K562 (cell line): ENCODE measurements at regions not wholly inside any gene's neighbourhood (a gene's known extent, or its start where the extent isn't known, plus 50 kb on each side); places are given as distances from the start of the nearest gene placed in this dataset.

ENCODE experiments used
- ATAC-seq: fragments of 200-7000 bp; cut with Tn5 transposase; 3 replicates; pipeline ENCODE4 v1.9.1; 2020; ENCODE audit warnings: moderate library complexity
- BruUV-seq: library from RNA; stranded (reverse); fragments of 400-500 nt; replicated peaks from 2 replicates; lab custom pipeline; 2021; lab: Mats Ljungman, UMichigan
- CTCF ChIA-PET: fragments of 300-600 bp; formaldehyde crosslinking; extraction: SDS; loops from one replicate; lab custom pipeline; 2021; ENCODE audit warnings: low intra/inter-chr PET ratio; lab: Yijun Ruan, JAX
- POLR2A ChIA-PET: fragments of 300-600, 350-650 bp; sonication (Branson Sonifier 250); formaldehyde crosslinking; extraction: SDS; loops from one replicate; lab custom pipeline; 2021; ENCODE audit warnings: antibody characterized with exemption, inconsistent platforms; lab: Yijun Ruan, JAX
- DNase-seq, 4 experiments: peaks; one replicate each; pipeline versions ENCODE4 v3.0.0 to v3.0.0-alpha.2; 2011 to 2018; ENCODE audit warnings: low spot score in 3 of 4, mixed read lengths in 3 of 4; ENCODE audit errors: extremely low read depth in 1 of 4
- FAIRE-seq: peaks from 2 replicates; lab custom pipeline; 2011; peaks lifted over from hg19 to GRCh38; lab: Jason Lieb, UNC
- H2AFZ ChIP-seq: 2 replicates; pipeline ENCODE4 v1.6.0; 2011; ENCODE audit warnings: low read depth, low read length, control low read depth, inconsistent platforms
- H3K27ac ChIP-seq: fragments of 200-600 bp; 3 replicates; pipeline ENCODE4 v1.8.0; 2011; ENCODE audit warnings: low read depth, mild to moderate bottlenecking, control low read depth, inconsistent platforms, low read length, moderate library complexity, mixed read lengths; ENCODE audit errors: extremely low read depth
- H3K27me3 ChIP-seq, 2 experiments: fragments of 300-600 bp in 1 of 2; 2 replicates in 1 of 2; 3 replicates in 1 of 2; pipeline versions ENCODE4 v1.6.0 to v1.8.0; 2011; ENCODE audit warnings: inconsistent platforms in 2 of 2, low read length in 2 of 2, mild to moderate bottlenecking in 1 of 2, mixed read lengths in 1 of 2, moderate library complexity in 1 of 2; ENCODE audit not compliant: control insufficient read depth in 2 of 2, insufficient read depth in 2 of 2
- H3K36me3 ChIP-seq: fragments of 300-600 bp; 3 replicates; pipeline ENCODE4 v1.8.0; 2011; ENCODE audit warnings: mild to moderate bottlenecking, low read length, inconsistent platforms; ENCODE audit not compliant: control insufficient read depth, insufficient read depth
- H3K4me1 ChIP-seq, 2 experiments: fragments of 200-600 bp in 1 of 2; replicated peaks in 1 of 2; 2 replicates in 1 of 2; 3 replicates in 1 of 2; pipeline versions ENCODE4 v1.5.1 to v1.8.0; 2011; ENCODE audit warnings: inconsistent platforms in 2 of 2, low read length in 2 of 2, mild to moderate bottlenecking in 1 of 2, mixed read lengths in 1 of 2, moderate library complexity in 1 of 2; ENCODE audit not compliant: control insufficient read depth in 2 of 2, insufficient read depth in 2 of 2
- H3K4me2 ChIP-seq: 2 replicates; pipeline ENCODE4 v1.6.1; 2011; ENCODE audit warnings: low read length, control low read depth, inconsistent platforms, mixed read lengths; ENCODE audit not compliant: insufficient read depth
- H3K4me3 ChIP-seq: fragments of 200-600 bp; sonication (generic), shearing (Covaris generic); 2 replicates; pipeline ENCODE4 v1.5.1; 2016; ENCODE audit warnings: control low read depth, inconsistent platforms
- H3K79me2 ChIP-seq: fragments of 200-600 bp; 3 replicates; pipeline ENCODE4 v1.8.0; 2011; ENCODE audit warnings: low read length, inconsistent platforms; ENCODE audit not compliant: control insufficient read depth, insufficient read depth
- H3K9ac ChIP-seq, 2 experiments: 2 replicates each; pipeline versions ENCODE4 v1.6.0 to v1.6.1; 2011; ENCODE audit warnings: low read depth in 2 of 2, low read length in 2 of 2, control low read depth in 1 of 2, inconsistent platforms in 1 of 2, mild to moderate bottlenecking in 1 of 2, mixed read lengths in 1 of 2; ENCODE audit not compliant: insufficient read depth in 1 of 2
- H3K9me1 ChIP-seq: one replicate; pipeline ENCODE4 v1.6.0; 2011; ENCODE audit warnings: inconsistent platforms, mild to moderate bottlenecking, low read length, moderate library complexity; ENCODE audit not compliant: control insufficient read depth, insufficient read depth
- H3K9me3 ChIP-seq: replicated peaks from 2 replicates; pipeline ENCODE4 v1.5.1; 2011; ENCODE audit warnings: low read depth, low read length, inconsistent platforms; ENCODE audit not compliant: control insufficient read depth, insufficient read depth
- H4K20me1 ChIP-seq: replicated peaks from 2 replicates; pipeline ENCODE4 v1.6.1; 2011; ENCODE audit warnings: low read length, inconsistent platforms, mixed read lengths; ENCODE audit not compliant: control insufficient read depth, insufficient read depth
- HLTF ChIP-seq: fragments of 450-650 bp; IDR thresholded peaks from 2 replicates; pipeline ENCODE4 v1.6.1; 2016
- ZNF253 ChIP-seq: fragments of 250-450 bp; sonication (Bioruptor Pico); conservative IDR thresholded peaks from 2 replicates; pipeline ENCODE4 v1.6.1; 2021; ENCODE audit warnings: mild to moderate bottlenecking
- WGBS: fragments of 100-300 bp; shearing (Covaris generic); methylation state at CpG from one replicate; pipeline ENCODE4 v1.1.6; 2016; ENCODE audit warnings: low coverage, mixed read lengths; ENCODE audit not compliant: insufficient coverage; ENCODE audit errors: missing lambda C conversion rate; 5-methylcytosine and 5-hydroxymethylcytosine counted together
- in situ Hi-C: fragments of 300-500 bp; cut with MboI; formaldehyde crosslinking; loops from 4 replicates; pipeline ENCODE4 v1.15.0; 2018; ENCODE audit warnings: inconsistent platforms, mixed read lengths
- intact Hi-C: fragments of 100-400 bp; cut with micrococcal nuclease; formaldehyde crosslinking; loops from 2 replicates; pipeline ENCODE4 v1.14.2; 2022
- TF ChIP-seq, protein P1 (sequence below): IDR thresholded peaks from 2 replicates; pipeline ENCODE4 v1.6.1; 2011; ENCODE audit warnings: borderline replicate concordance, low read depth, mild to moderate bottlenecking, moderate library complexity, low read length; ENCODE audit not compliant: insufficient read depth, poor library complexity, severe bottlenecking
- TF ChIP-seq, protein P2 (sequence below), 3 experiments: IDR thresholded peaks in 2 of 3; conservative IDR thresholded peaks in 1 of 3; 2 replicates each; pipeline ENCODE4 v1.5.1; 2011 to 2012; ENCODE audit warnings: low read length in 3 of 3, mild to moderate bottlenecking in 3 of 3, control low read depth in 2 of 3, improper control_type of control experiment in 1 of 3, inconsistent platforms in 1 of 3, low read depth in 1 of 3, mixed read lengths in 1 of 3, moderate library complexity in 1 of 3; ENCODE audit not compliant: insufficient read depth in 2 of 3
- TF ChIP-seq, protein P3 (sequence below): sonication (generic); formaldehyde crosslinking; IDR thresholded peaks from 2 replicates; pipeline ENCODE4 v1.8.0; 2022; ENCODE audit warnings: missing genetic modification reagents, mild to moderate bottlenecking, moderate library complexity, borderline replicate concordance

DNA sequence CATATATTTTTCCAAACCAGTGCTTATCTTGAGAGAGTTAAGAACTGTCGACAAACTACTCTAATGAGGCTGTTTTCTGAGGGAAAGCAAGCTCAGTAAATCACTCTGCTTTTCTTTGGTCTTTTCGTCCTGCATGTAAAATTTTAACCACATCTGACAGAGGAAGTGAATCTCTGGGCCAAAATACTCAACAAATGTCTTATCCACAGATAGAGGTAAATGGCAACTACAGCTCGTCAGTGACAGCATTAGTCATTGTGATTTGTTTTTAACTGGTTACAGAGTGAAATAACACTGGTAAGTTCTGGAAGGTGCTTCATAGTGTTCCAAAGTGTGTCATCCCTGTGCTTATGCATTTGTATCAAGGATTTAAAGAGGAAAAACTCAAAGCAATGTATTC lies 82.6 kb upstream of the SLC8A1 start:
- no peak overlapping the region for H3K27ac ChIP-seq
- no peaks in the 10 kb centered on the region for H3K27me3 ChIP-seq
- 0% methylated on average over 3 of the region's 3 CpGs for WGBS
- no peak overlapping the region for H3K4me2 ChIP-seq
- TF ChIP-seq, protein P1, sequence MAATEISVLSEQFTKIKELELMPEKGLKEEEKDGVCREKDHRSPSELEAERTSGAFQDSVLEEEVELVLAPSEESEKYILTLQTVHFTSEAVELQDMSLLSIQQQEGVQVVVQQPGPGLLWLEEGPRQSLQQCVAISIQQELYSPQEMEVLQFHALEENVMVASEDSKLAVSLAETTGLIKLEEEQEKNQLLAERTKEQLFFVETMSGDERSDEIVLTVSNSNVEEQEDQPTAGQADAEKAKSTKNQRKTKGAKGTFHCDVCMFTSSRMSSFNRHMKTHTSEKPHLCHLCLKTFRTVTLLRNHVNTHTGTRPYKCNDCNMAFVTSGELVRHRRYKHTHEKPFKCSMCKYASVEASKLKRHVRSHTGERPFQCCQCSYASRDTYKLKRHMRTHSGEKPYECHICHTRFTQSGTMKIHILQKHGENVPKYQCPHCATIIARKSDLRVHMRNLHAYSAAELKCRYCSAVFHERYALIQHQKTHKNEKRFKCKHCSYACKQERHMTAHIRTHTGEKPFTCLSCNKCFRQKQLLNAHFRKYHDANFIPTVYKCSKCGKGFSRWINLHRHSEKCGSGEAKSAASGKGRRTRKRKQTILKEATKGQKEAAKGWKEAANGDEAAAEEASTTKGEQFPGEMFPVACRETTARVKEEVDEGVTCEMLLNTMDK, result no peak
- TF ChIP-seq, protein P2, sequence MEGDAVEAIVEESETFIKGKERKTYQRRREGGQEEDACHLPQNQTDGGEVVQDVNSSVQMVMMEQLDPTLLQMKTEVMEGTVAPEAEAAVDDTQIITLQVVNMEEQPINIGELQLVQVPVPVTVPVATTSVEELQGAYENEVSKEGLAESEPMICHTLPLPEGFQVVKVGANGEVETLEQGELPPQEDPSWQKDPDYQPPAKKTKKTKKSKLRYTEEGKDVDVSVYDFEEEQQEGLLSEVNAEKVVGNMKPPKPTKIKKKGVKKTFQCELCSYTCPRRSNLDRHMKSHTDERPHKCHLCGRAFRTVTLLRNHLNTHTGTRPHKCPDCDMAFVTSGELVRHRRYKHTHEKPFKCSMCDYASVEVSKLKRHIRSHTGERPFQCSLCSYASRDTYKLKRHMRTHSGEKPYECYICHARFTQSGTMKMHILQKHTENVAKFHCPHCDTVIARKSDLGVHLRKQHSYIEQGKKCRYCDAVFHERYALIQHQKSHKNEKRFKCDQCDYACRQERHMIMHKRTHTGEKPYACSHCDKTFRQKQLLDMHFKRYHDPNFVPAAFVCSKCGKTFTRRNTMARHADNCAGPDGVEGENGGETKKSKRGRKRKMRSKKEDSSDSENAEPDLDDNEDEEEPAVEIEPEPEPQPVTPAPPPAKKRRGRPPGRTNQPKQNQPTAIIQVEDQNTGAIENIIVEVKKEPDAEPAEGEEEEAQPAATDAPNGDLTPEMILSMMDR (IDR thresholded peaks at IDR 0.05 in 2 of 3, conservative IDR thresholded peaks at IDR 0.05 in 1 of 3; ENCODE audit: insufficient read depth in 2 of 3, low read depth in 1 of 3, low read length in 3 of 3), result no peak
- TF ChIP-seq ZNF253 (CRISPR knock-in tag), result no peak
- TF ChIP-seq, protein P3, sequence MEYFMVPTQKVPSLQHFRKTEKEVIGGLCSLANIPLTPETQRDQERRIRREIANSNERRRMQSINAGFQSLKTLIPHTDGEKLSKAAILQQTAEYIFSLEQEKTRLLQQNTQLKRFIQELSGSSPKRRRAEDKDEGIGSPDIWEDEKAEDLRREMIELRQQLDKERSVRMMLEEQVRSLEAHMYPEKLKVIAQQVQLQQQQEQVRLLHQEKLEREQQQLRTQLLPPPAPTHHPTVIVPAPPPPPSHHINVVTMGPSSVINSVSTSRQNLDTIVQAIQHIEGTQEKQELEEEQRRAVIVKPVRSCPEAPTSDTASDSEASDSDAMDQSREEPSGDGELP (CRISPR knock-in tag), result no peak
- TF ChIP-seq HLTF, result no peak
- H3K9me3 ChIP-seq, result no peaks in the 10 kb centered on the region
- H3K36me3 ChIP-seq, result no peaks in the 10 kb centered on the region
- H3K4me3 ChIP-seq, result no peak overlapping the region
- ChIA-PET POLR2A (no interaction called here), CTCF (no interaction called here)
- H4K20me1 ChIP-seq, result no peaks in the 10 kb centered on the region
- in situ Hi-C loops, result no loop called here
- no peak for ATAC-seq
- no peak for FAIRE-seq
- intact Hi-C loops, result no loop called here
- no peak overlapping the region for H3K9ac ChIP-seq
- no peak for DNase-seq
- H3K9me1 ChIP-seq, result no peaks in the 10 kb centered on the region
- H2AFZ ChIP-seq, result no peak overlapping the region
- no TSS peak for BruUV-seq
- H3K79me2 ChIP-seq, result no peaks in the 10 kb centered on the region
- H3K4me1 ChIP-seq, result no peaks in the 10 kb centered on the region
